CMK (cell line): ENCODE measurements at regions not wholly inside any gene's neighbourhood (a gene's known extent, or its start where the extent isn't known, plus 50 kb on each side); places are given as distances from the start of the nearest gene placed in this dataset.
A peak's percentile ranks its signal among the peaks of the same experiment; 100 is the strongest.
"Not testable (repeated sequence)": the region's sequence is repeated elsewhere in the genome, so short reads cannot be mapped to it uniquely, and the experiment has no call there.

ENCODE experiments used
- DNase-seq: peaks from one replicate; pipeline ENCODE4 v3.0.0-alpha.2; 2010; ENCODE audit warnings: low read depth

DNA sequence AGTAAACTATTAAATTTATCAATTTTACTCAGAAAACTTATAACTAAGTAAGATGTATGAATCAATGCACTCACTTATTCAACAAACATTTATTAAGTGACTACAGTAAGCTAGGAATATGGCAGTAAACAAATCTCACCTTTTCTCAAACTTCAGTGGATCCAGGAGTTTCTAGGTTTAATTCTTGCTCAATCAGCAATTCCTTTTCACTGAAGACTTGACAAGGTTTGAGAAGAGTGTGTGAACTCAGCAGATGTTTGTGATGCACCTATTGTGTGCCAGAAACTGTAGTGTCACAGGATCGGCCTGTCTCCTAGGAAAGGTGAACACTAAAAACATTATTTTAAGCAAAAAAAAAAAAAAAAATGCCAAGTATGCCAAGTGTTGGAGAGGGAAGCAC lies 167.8 kb downstream of the ALG10 start:
- DNase-seq, result no peak

DNA sequence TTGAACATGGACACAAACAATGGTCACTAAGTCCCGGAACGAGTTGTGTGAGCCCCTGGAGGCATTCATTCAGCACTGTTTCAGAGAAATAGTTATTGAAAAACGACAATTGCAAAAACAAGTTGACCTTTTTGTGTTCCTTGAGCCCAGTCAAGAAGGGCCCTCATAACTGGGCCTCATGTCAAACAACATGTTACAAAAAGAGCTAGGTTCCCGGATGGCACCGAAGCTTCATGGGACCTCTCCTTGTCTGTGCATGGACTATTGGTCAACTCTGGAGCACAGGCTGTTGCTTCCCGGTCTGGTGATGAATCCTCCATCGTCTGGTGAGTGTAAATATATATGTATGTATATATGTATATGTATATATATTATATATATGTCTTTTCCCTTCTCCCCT lies 176.6 kb downstream of the ALG10 start:
- DNase-seq, result no peak

DNA sequence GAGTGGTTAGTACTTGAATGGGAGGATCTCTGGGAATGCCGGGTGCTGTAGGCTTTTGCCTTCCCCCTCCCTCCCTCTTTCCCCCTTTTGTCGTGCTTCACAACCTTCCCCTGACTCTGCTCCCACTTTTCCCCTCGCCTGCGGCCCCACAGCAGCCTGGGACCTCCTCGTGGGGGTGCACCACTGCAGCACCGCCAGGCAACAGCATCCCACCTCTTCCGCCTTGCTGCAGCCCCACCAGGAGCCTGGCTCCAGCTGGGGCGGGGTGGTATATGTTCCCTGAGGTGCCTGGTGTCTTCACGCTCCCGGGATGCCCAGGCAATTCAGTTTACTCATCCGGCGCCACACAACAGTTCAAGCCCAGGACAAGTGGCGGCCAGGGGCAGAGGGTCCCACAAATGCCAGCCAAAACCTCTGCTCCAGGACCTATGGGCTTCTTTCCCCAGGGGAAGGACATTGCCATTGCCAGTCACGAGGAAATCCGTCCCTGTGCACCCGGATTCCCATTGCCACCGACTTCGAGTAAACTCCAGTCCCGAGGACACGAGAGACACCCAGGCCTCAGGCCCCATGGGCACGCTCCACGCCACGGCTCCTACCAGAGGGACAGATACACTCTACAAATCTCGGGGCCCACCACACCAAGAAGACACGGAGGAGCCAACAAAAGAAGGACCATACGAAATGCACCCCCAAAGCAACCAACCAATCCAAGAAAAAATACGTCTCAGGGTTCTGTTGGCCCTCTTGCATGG lies 181.7 kb downstream of the ALG10 start:
- DNase-seq, result no peak

DNA sequence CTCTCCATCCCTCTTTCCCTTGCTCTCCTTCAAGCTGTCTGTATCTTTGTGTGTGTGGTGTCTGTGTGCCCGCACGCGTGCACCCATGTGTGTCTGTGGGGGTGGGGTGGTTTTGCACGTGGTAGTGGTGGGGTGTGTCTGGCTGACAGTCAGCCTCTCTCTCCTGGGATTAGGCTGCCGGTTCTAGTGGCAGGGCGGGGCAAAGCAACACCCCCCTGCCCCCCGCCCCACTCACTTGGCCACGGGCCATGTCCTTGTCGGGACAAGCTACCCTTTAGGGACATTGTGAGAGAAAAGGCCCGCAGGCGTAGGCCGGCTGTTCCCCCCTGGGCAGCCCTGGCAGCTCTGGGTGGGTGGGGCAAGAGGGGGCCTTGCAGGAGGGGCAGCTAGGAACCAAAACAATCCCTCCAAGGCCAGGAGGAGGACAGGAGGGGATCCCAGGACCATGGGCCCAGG lies 182.6 kb downstream of the ALG10 start:
- no peak for DNase-seq

DNA sequence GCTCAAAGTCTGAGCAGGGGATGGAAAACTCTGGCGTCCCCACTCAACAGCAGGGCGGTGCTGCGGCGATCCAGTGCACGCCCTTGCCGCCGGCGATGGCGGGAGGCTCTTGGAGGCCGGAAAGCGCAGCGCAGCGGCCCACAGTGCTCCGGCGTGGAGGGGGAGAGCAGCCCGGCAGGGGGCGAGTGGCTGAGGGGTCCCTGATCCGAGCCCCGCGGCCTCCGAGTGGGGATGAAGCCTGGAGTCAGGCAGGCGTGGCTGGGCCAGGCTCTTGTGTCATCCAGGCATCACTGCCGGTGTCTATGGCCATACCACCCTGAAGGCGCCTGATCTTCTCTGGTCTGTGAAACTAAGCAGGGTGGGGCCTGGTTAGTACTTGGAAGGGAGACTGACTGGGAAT lies 183.1 kb downstream of the ALG10 start:
- no peak for DNase-seq

DNA sequence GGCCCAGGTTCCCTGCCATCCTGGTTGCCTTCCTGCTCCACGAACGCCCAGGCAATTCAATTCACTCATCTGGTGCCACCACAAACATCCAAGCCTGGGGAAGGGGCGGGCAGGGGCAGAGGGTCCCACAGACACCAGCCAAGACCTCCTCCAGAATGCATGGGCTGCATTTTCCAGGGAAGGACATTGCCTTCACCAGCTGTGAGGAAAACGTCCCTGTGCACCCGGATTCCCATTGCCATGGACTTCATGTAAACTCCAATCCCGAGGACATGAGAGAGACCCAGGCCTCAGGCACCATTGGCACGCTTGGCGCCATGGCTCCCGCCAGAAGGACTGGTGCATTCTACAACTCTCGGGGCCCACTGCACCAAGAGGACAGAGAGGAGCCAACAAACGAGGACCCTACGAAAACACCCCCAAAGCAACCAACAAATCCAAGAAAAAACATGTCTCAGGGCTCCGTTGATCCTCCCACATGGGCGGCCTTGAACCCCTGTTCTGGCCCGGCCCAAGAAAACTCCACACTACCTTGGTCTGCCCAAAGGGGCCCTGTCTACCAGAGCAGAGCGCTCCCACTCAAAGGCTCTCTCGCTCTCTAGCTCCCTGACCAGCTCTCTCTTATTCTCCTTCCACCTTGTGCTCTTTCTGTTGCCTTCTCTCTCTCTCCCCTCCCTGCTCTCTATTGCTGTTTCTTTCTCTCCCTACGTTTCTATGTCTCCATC lies 183.9 kb downstream of the ALG10 start:
- DNase-seq, result no peak

DNA sequence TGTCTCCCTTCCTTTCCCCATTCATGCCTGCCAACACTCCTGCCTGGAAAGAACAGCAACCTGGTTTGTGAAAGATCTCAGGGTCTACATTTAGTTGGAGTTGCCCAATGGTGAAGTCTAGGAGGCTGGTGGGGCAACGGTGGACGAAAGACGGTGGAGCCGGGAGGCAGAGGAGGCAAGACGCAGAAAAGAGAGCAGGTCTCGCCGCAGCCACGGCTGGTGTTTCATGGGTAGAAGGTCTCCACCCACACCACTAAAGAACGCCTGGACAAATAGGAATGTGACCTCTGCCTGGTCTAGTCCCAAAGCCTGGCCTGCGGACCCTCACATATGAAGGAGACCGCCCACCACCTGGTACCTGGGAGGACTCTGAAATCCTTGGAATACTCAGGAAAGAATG lies 185.6 kb downstream of the ALG10 start:
- DNase-seq, result no peak

DNA sequence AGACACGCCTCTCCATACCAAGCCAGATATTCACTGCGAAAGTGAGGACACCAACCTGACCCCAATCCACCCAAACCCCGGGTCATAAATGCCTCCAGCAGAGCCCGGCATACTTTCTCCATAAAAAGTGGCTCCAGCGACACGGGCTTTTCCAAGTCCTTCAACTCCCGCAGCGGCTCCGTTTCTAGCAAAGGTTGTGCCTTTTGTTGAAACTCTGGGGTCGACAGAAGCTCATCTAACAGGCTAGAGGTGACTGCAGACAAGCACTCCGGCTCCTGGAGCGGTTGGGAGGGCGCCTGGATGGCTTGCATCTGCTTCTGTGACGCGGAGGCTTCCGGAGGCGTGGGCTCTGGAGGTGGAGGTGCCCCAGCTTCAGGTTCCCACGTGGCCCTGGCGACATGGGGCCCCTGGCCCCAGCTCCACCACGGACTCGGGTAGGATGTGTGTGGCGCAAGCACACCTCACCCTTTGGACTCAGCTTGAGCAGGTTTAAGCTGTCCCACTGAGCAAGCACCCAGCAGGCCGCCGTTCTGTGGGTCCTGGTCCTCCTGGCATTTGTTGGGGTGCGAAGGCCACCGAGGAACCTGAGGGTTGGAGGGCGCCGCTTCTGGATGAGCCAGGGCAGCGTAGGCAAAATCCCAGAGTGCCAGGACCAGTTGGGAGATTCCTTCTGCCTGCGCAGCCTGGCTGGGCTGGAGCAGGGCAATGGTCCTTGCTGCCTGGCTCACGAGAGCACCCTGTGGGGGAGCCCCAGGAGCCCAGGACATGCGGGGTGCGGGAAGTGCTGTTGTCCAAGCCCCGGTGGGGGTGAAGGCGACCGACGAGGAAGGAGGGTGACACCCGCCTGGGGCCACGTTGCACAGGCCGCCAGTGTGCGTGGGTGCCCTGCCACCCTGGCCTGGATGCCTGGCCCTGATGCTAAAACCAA lies 186.3 kb downstream of the ALG10 start:
- no peak for DNase-seq

DNA sequence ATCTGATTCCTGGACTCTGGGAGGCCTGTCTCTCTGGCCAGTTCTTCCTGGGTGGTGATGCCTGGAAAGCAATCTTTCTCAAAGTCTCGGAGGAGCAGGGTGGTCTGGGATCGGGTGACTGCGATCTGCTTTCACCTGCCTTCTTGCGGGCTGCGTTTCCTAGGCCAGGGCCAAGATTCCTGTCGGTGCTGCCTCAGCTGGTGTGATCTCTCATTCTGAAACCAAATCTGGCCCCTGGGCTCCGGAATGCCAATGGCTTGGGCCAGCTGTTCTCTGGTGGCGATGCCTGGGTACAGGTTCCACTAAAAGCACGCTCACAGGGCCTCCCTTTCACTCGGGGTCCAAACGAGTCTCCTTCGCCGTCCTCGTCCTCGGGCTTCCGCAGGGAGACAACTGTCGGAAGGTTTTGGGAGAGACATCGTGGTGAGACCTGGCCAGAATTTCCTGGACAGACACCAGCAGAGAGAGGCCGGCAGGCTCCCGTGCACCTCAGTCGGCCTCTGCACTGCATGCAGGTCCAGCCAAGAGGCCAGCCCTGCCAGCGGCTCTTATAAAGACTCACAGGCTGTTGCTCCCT lies 187.1 kb downstream of the ALG10 start:
- DNase-seq, result no peak

DNA sequence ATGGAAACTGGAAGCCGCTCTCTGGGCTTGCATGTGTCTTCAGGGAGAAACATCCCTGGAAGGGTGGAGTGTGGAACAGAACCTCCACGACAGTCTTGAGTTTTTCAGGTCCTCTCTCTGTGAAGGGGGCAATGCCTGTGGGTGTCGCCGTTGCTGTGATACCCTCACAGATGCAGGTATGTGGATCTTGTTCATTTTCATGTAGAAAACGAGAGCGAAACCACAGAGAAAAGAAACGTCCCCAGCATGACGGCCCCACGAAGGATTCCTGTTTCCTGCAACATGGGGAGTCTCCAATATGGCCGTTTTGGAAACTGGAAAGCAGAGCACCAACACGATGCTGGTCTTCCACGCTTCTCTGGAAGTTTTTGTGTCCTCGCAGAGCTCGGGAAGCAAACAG lies 187.9 kb downstream of the ALG10 start:
- no peak for DNase-seq

DNA sequence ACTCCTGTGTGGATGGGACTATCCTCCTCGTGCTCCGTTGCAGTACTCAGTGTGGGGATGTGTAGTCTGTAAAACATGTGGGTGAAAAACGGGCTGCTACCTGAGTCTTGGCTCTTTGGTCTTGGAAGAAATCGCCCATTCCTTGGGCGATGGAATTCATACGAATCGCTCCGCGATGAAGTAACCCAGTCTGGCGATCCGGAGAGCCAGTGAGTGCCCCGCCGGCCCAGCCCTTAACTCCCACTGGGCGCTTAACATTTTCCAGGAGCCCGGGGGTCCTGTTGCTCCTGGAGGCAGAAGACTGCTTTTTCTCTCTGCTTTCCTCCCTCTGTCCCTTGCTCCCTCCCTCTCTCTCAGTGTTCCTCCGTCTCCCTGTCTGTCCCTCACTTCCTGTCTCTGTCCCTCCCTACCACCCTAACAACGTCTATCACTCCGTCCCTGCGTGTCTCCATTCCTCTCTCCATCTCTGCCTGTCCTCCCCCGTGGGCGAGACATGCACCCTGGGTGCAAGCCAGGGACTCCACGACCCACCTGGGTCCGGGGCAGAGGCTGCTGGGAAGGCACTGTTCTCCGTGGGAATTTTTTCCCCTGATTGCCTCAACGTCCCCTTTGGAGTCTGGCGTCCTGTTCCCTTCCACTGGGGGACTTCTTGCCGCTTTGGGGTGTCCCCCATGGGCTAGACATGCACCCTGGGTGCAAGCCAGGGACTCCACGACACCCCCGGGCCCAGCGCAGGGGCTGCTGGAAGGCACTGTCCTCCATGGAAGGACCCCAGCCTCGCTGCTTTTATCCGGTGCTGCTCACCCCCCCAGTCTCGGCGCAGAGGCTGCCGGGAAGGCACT lies 188.6 kb downstream of the ALG10 start:
- DNase-seq, result no peak

DNA sequence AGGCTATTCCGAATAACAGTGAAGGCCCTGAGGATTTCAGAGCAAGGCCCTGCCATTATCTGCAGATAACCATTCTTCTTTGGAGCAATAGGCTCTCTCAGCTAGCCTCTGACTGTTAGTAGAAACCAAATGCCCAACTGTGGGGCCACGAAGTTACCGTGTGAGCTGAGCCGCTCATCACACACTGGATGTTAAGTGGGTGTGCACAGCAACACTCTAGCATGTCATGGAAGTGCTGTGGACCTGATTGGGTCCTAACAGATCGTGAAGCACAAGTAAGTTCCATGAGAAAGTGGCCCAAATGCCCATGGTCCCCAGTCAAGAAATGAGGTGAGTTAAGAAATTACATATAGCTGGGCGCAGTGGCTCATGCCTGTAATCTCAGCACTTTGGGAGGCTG lies 190.4 kb downstream of the ALG10 start:
- DNase-seq, result no peak

DNA sequence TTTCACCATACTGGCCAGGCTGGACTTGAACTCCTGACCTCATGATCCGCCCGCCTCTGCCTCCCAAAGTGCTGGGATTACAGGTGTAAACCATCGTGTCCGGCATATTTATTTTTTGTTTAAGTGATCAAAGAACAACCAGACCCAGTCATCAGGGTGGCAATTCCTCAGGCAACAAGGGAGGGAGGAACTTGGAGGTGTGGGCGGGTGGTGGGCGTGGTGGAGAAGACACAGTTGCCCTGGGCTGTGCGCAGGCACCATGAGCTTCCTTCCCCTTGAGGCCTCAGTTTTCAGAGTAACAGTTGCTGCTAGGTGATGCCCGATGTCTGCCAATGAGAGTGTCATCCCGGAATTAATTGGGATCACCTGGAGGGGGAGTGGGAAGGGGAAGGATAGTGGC lies 191.7 kb downstream of the ALG10 start:
- DNase-seq, result no peak

DNA sequence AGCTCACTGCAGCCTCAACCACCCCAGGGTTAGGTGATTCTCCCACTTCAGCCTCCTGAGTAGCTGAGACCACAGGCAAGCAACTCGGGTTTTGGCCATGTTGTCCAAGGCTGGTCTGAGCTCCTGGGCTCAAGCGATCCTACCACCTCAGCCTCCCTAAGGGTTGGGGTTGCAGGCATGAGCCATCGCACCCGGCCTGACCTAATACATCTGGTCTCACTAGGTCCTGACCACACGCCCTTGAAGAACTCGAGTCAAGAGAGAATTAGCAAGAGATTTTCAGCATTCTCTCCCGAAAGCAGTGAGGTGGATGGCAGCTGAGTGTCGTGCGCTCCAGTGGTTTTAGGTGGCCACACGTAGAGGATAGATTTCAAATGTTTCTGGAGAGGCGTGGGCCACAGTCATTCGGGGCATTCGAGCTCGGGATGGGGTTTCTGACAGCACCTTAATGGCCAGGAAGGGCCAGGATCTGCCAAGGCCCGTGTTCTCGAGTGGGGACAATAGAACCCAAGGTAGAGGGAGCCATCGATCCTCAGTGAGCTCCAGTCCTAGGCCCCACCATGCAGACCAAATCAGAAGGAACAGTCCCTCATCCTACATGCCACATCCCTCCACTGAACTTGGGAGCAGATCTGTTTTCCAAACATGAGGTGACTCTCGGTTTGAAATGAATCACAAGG lies 193.1 kb downstream of the ALG10 start:
- DNase-seq, result no peak

DNA sequence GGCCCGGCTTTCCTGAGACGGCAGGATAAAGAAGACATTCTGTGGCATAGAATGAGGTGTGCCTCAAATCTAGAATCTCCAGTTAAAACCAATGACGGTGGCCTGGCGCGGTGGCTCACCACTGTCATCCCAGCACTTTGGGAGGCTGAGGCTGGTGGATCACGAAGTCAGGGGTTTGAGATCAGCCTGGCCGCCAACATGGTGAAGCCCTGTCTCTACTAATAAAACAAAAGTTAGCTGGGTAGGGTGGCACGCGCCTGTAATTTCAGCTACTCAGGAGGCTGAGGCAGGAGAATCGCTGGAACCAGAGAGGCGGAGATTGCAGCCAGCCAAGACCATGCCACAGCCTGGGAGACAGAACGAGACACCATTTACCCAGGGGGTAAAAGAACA lies 193.6 kb downstream of the ALG10 start:
- no peak for DNase-seq

DNA sequence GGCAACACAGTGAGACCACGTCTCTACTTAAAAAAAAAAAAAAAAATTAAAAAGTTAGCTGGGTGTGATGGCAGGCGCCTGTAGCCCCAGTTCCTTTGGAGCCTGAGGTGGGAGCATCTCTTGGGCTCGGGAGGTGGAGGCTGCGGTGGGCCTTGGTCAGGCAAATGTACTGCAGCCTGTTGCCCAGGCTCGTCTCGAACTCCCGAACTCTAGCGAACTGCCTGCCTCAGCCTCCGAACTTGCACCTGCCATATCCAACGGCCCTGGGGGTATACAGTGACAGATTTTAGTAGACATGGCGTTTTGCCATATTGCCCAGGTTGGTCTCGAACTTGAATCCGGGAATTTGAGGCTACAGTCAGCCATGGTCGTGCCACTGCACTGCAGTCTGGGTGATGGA lies 195.4 kb downstream of the ALG10 start:
- no peak for DNase-seq

DNA sequence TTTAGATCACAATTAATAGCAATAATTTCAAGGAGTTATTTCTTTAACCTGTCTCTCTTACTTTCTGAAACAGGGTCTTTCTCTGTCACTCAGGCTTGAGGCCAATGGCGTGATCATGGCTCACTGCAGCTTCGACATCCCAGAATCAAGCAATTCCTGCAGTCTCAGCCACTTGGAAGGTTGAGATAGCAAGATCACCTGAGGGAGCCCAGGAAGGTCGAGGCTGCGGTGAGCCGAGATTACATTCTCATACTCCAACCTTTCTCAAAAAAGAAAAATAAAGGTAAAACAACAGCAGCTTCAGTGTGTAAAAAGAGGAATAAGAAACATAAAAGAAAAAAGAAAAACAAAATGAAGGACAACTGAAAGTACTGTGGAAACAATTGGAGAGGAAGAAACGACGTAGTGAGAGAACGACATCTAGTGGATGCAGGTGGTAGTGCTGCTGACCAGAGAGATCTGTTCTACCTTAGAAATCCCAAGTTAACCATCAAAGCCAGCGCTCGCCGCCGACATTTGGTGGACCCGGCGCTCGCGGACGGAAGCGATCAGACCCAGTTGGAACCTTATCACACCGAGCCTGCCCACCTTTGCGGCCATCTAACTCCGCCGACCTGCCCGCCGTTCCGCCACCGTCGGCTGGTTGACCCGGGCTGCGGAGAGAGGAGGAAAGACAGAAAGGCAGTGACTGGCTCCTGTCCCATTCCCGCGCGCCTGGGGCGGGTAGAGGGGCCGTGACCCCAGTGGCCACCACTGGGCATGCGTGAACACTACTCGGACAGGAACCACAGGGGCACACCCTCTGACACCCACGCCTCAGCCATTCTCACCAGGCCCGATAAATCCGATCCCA lies 196.1 kb downstream of the ALG10 start:
- DNase-seq, result peak; percentile 31

DNA sequence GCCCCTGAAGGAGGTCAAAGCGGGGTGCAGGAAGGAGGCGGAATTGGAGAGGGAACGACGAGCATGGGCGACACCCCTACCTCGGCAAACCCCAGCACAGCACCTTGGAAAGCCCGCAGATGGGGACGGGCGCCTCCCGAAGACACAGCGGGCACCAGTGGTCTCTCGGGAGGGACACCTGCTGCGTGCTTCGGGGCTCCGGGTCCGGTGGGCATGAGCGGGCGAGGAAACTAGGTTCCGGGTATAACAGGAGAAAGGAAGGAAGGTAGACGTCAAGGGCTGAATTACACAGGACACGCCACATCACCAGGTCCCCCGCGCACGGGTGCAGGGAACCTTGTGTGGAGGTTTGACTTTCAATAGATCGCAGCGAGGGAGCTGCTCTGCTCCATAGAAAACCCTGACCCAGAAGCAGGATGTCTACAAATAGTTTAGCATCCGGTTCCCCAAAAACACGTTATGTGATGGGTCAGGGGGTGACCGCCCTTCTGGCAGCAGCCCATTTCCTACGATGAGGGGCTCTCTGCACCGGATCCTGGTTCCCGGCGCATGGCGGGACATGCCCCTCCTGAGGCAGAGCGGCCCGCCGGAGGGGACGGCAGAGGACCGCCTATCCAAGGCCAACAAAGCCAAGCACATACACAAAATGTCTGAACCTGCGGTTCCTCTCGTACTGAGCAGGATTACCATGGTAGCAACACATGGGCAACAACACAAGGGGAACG lies 196.9 kb downstream of the ALG10 start:
- DNase-seq, result no peak

DNA sequence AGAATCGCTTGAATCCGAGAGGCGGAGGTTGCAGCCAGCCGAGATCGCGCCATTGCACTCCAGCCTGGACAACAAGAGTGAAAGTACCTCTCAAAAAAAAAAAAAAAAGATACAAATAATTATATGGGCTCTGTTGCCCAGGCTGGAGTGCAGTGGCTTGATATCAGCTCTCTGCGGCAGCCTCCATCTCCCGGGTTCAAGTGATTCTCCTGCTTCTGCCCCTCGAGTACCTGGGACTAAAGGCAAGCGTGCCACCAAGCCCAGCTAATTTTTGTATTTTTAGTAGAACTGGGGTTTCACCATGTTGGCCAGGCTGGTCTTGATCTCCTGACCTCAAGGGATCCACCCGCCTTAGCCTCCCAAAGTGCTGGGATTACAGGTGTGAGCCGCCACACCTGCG lies 197.8 kb downstream of the ALG10 start:
- not testable (repeated sequence) for DNase-seq
